ENCODE measurements at regions not wholly inside any gene's neighbourhood (a gene's known extent, or its start where the extent isn't known, plus 50 kb on each side); places are given as distances from the start of the nearest gene placed in this dataset.

DNA sequence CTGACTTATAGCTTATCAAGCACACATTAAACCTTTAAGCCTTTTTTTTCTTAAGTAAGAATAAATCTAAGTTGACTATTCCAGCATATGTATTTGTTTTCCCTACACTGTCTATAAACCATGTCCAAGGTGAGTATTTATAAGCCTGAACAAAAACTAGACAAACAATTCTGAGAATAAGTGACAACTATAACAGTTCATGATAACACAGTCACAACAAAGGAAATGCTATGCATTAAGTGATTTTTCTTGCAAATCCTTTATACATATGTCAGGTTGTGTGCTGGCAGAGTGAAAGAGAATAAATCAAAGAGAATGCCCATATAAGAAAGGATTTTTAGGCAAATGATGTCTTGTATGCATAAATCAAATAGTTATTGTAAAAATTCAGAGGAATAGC lies 408.8 kb upstream of the KIF2A start:
- intact Hi-C loops (cut with micrococcal nuclease), result no loop called here
- H3K4me1 Mint-ChIP-seq (ENCODE audit: low read depth), result no peaks in the 10 kb centered on the region
- no peak overlapping the region for H3K27ac Mint-ChIP-seq

DNA sequence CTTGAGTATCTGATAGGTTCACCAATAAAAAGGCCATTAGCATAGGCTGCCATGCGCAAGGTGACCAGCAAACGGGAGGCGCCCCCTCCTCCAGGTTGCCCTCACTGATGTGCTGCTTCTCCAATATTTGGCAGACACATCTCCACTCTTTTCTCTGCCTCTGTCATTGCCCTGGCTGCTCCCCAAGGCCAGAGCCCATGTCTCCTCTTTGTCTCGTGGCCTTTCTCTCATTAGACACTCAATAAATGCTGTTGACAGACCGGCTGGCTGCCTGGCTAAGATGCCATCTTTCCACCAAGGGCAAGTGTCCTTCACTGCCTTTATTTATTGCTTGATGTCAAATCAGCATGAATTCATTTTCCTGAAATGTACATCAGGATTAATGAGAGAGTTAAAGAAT lies 404.0 kb upstream of the KIF2A start:
- Mint-ChIP-seq H3K36me3 (ENCODE audit: low read depth) (no peaks in the 10 kb centered on the region), H3K27ac (no peak overlapping the region), H3K4me1 (ENCODE audit: low read depth) (no peaks in the 10 kb centered on the region), H3K9me3 (no peaks in the 10 kb centered on the region), H3K27me3 (ENCODE audit: low read depth) (no peaks in the 10 kb centered on the region), H3K4me3 (no peak overlapping the region)
- intact Hi-C loops (cut with micrococcal nuclease), result no loop called here
- DNase-seq, result no peak
- CTCF ChIA-PET, result no interaction called here

More for the DNA sequence above, 408.8 kb upstream of the KIF2A start:
- Mint-ChIP-seq H3K27me3 (ENCODE audit: low read depth) (no peaks in the 10 kb centered on the region), H3K9me3 (peaks cover 6% of the 10 kb centered on the region), H3K36me3 (ENCODE audit: low read depth) (no peaks in the 10 kb centered on the region), H3K4me3 (no peak overlapping the region)
- DNase-seq, result no peak
- CTCF ChIA-PET, result no interaction called here

DNA sequence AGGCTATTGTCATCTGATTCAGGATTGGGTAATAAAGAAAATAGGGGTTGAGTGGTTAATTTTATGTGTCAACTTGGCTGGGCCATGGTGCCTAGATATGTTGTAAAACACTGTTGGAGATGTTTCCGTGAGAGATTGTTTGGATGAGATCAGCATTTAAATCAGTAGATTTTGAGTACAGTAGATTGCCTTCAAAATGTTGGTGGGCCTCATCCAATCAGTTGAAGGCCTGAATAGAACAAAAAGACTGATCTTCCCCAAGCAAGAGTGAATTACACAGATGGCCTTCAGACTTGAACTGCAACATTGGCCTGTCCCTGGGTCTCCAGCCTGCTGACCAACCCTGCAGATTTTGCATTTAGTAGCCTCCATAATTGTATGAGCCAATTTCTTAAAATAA lies 401.3 kb upstream of the KIF2A start:
- no peak overlapping the region for H3K27ac Mint-ChIP-seq
- H3K4me1 Mint-ChIP-seq (ENCODE audit: low read depth), result no peaks in the 10 kb centered on the region
- intact Hi-C loops (cut with micrococcal nuclease), result no loop called here
- no peaks in the 10 kb centered on the region for H3K36me3 Mint-ChIP-seq (ENCODE audit: low read depth)
- no peaks in the 10 kb centered on the region for H3K27me3 Mint-ChIP-seq (ENCODE audit: low read depth)
- no peak overlapping the region for H3K4me3 Mint-ChIP-seq
- no peak for DNase-seq
- no peaks in the 10 kb centered on the region for H3K9me3 Mint-ChIP-seq
- CTCF ChIA-PET, result no interaction called here

DNA sequence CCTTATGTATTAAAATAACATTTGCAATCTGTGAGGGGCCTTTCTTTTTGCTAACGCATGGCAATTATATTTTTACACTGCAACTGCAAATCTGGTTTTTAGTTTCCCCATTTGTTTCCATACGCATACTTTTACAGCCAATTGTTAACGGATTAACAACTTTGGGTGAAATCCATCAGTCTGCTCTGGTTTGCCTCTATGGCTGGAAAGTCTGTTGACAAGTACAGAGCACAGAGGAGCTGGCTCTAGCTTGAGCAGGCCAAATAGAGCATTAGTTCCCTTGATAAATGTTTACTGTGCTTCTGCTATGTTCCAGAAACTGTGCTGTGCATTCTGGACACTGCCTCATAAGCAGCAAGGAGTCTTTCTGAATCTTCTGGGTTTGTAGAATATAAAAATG lies 400.4 kb upstream of the KIF2A start:
- no peak for DNase-seq
- Mint-ChIP-seq H3K36me3 (ENCODE audit: low read depth) (no peaks in the 10 kb centered on the region), H3K27me3 (ENCODE audit: low read depth) (no peaks in the 10 kb centered on the region), H3K9me3 (no peaks in the 10 kb centered on the region), H3K27ac (no peak overlapping the region), H3K4me3 (no peak overlapping the region), H3K4me1 (ENCODE audit: low read depth) (no peaks in the 10 kb centered on the region)
- CTCF ChIA-PET, result no interaction called here
- intact Hi-C loops (cut with micrococcal nuclease), result no loop called here

- Mint-ChIP-seq H3K4me1 (ENCODE audit: low read depth) (no peaks in the 10 kb centered on the region), H3K9me3 (no peaks in the 10 kb centered on the region), H3K27ac (no peak overlapping the region), H3K4me3 (no peak overlapping the region), H3K36me3 (ENCODE audit: low read depth) (no peaks in the 10 kb centered on the region), H3K27me3 (ENCODE audit: low read depth) (no peaks in the 10 kb centered on the region)
- intact Hi-C loops (cut with micrococcal nuclease), result no loop called here
- CTCF ChIA-PET, result no interaction called here
- DNase-seq, result no peak
Measured at GRCh38 chr5:61906820-61907219, 399.2 kb upstream of the KIF2A start.

- no peak overlapping the region for H3K4me3 Mint-ChIP-seq
- H3K36me3 Mint-ChIP-seq (ENCODE audit: low read depth), result no peaks in the 10 kb centered on the region
- H3K9me3 Mint-ChIP-seq, result peaks cover 3% of the 10 kb centered on the region
- CTCF ChIA-PET, result no interaction called here
- H3K4me1 Mint-ChIP-seq (ENCODE audit: low read depth), result no peaks in the 10 kb centered on the region
- no peaks in the 10 kb centered on the region for H3K27me3 Mint-ChIP-seq (ENCODE audit: low read depth)
- no peak overlapping the region for H3K27ac Mint-ChIP-seq
- DNase-seq, result no peak
- intact Hi-C loops (cut with micrococcal nuclease), result no loop called here
Measured at GRCh38 chr5:61907995-61908394, 398.0 kb upstream of the KIF2A start.

- no peaks in the 10 kb centered on the region for H3K4me1 Mint-ChIP-seq (ENCODE audit: low read depth)
- no peak for DNase-seq
- no peaks in the 10 kb centered on the region for H3K36me3 Mint-ChIP-seq (ENCODE audit: low read depth)
- H3K9me3 Mint-ChIP-seq, result peaks cover 3% of the 10 kb centered on the region
- intact Hi-C loops (cut with micrococcal nuclease), result no loop called here
- no peaks in the 10 kb centered on the region for H3K27me3 Mint-ChIP-seq (ENCODE audit: low read depth)
- no peak overlapping the region for H3K4me3 Mint-ChIP-seq
- no peak overlapping the region for H3K27ac Mint-ChIP-seq
- CTCF ChIA-PET, result no interaction called here
Measured at GRCh38 chr5:61910771-61911170, 395.2 kb upstream of the KIF2A start.

GRCh38 chr5:61912559-61912958 lies 393.4 kb upstream of the KIF2A start:
- no peak overlapping the region for H3K4me3 Mint-ChIP-seq
- H3K27ac Mint-ChIP-seq, result no peak overlapping the region
- no peaks in the 10 kb centered on the region for H3K27me3 Mint-ChIP-seq (ENCODE audit: low read depth)
- peaks cover 3% of the 10 kb centered on the region for H3K9me3 Mint-ChIP-seq
- H3K36me3 Mint-ChIP-seq (ENCODE audit: low read depth), result no peaks in the 10 kb centered on the region
- H3K4me1 Mint-ChIP-seq (ENCODE audit: low read depth), result no peaks in the 10 kb centered on the region
- DNase-seq, result no peak
- CTCF ChIA-PET, result no interaction called here
- intact Hi-C loops (cut with micrococcal nuclease), result no loop called here

DNA sequence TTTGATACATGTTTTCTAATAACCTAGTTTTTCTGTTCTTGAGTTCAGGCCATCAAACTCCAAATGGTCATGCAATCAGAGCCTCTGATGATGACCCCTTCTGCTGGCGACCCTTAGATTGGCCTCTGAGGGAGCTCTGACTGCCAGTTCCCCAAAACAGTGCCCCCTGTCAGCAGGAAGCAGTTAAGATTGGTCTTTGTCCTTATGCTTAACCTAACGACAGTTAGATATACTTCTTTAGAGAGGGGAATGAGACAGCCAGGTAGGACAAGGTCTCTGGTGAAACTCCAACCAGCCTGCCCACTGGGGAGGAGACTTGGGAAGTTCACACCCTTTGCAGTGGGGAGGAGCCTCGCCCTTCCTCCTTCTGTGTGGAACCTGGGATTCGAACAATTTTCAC lies 390.4 kb upstream of the KIF2A start:
- Mint-ChIP-seq H3K4me1 (ENCODE audit: low read depth) (no peaks in the 10 kb centered on the region), H3K9me3 (peaks cover 3% of the 10 kb centered on the region), H3K36me3 (ENCODE audit: low read depth) (no peaks in the 10 kb centered on the region), H3K4me3 (no peak overlapping the region), H3K27me3 (ENCODE audit: low read depth) (no peaks in the 10 kb centered on the region), H3K27ac (no peak overlapping the region)
- DNase-seq, result no peak
- intact Hi-C loops (cut with micrococcal nuclease), result no loop called here
- CTCF ChIA-PET, result no interaction called here

GRCh38 chr5:61916621-61917620 lies 389.1 kb upstream of the KIF2A start:
- Mint-ChIP-seq H3K9me3 (peaks cover 3% of the 10 kb centered on the region), H3K36me3 (ENCODE audit: low read depth) (no peaks in the 10 kb centered on the region), H3K4me1 (ENCODE audit: low read depth) (no peaks in the 10 kb centered on the region), H3K27me3 (ENCODE audit: low read depth) (no peaks in the 10 kb centered on the region), H3K27ac (no peak overlapping the region), H3K4me3 (no peak overlapping the region)
- intact Hi-C loops (cut with micrococcal nuclease), result no loop called here
- CTCF ChIA-PET, result interaction anchor here (1.0 kb wide), 1 partner anchor 52 kb away, joined by 3 read pairs; no protein-coding TSS in a partner anchor
- DNase-seq, result no peak

GRCh38 chr5:61918611-61919010 lies 387.4 kb upstream of the KIF2A start:
- Mint-ChIP-seq H3K27me3 (ENCODE audit: low read depth) (no peaks in the 10 kb centered on the region), H3K4me3 (no peak overlapping the region), H3K9me3 (no peaks in the 10 kb centered on the region), H3K4me1 (ENCODE audit: low read depth) (no peaks in the 10 kb centered on the region), H3K36me3 (ENCODE audit: low read depth) (no peaks in the 10 kb centered on the region), H3K27ac (no peak overlapping the region)
- intact Hi-C loops (cut with micrococcal nuclease), result no loop called here
- CTCF ChIA-PET, result no interaction called here
- no peak for DNase-seq

- Mint-ChIP-seq H3K27me3 (ENCODE audit: low read depth) (no peaks in the 10 kb centered on the region), H3K9me3 (no peaks in the 10 kb centered on the region), H3K27ac (no peak overlapping the region), H3K4me1 (ENCODE audit: low read depth) (no peaks in the 10 kb centered on the region), H3K36me3 (ENCODE audit: low read depth) (no peaks in the 10 kb centered on the region), H3K4me3 (no peak overlapping the region)
- no peak for DNase-seq
- CTCF ChIA-PET, result no interaction called here
- intact Hi-C loops (cut with micrococcal nuclease), result no loop called here
Measured at GRCh38 chr5:61919920-61920319, 386.1 kb upstream of the KIF2A start.

DNA sequence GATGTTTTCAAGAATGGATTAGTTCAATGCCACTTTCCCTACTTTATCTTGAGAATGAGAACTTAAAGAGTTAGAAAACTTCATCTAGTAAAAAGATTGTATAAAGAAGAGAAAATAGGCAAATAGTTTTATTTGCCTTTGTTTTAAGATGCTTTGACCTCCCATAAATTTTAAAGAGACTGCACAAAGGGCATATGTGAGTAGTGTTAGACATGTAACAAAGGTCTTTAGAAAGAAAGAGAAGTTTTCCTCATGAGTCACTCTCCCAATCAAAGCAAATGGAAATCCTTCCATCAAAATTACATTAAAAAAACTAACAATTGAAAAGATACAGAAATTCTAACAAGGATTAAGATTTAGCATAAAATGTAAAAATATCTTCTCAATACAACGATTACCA lies 381.8 kb upstream of the KIF2A start:
- CTCF ChIA-PET, result no interaction called here
- no peak overlapping the region for H3K4me3 Mint-ChIP-seq
- DNase-seq, result no peak
- no peak overlapping the region for H3K27ac Mint-ChIP-seq
- no peaks in the 10 kb centered on the region for H3K9me3 Mint-ChIP-seq
- no peaks in the 10 kb centered on the region for H3K36me3 Mint-ChIP-seq (ENCODE audit: low read depth)
- no peaks in the 10 kb centered on the region for H3K4me1 Mint-ChIP-seq (ENCODE audit: low read depth)
- intact Hi-C loops (cut with micrococcal nuclease), result no loop called here
- no peaks in the 10 kb centered on the region for H3K27me3 Mint-ChIP-seq (ENCODE audit: low read depth)

Data from activated naive CD4-positive, alpha-beta T cell treated with anti-CD3 and anti-CD28 coated beads for 36 hours (primary cell).